GM23248 (cell line): ENCODE measurements at regions not wholly inside any gene's neighbourhood (a gene's known extent, or its start where the extent isn't known, plus 50 kb on each side); places are given as distances from the start of the nearest gene placed in this dataset.

Source experiments
- DNase-seq: peaks from one replicate; pipeline ENCODE4 v3.0.0-alpha.2; 2015
- H2AFZ ChIP-seq: fragments of 200-600 bp; sonication (generic); 2 replicates; pipeline ENCODE4 v1.6.1; 2016; ENCODE audit warnings: antibody characterized with exemption
- H3F3A ChIP-seq: fragments of 200-600 bp; sonication (generic); 2 replicates; pipeline ENCODE4 v1.6.1; 2016; ENCODE audit warnings: mild to moderate bottlenecking, antibody characterized with exemption, mixed run types; ENCODE audit not compliant: insufficient read depth
- H3K27ac ChIP-seq: fragments of 200-600 bp; sonication (generic); 2 replicates; pipeline ENCODE4 v1.5.1; 2016; ENCODE audit warnings: mild to moderate bottlenecking
- H3K27me3 ChIP-seq: fragments of 200-600 bp; sonication (generic); replicated peaks from 2 replicates; pipeline ENCODE4 v1.6.1; 2016; ENCODE audit warnings: mild to moderate bottlenecking; ENCODE audit not compliant: insufficient read depth
- H3K36me3 ChIP-seq: fragments of 200-600 bp; sonication (generic); 2 replicates; pipeline ENCODE4 v1.6.1; 2016; ENCODE audit warnings: low read depth, mild to moderate bottlenecking
- H3K4me1 ChIP-seq: fragments of 200-600 bp; sonication (generic); 2 replicates; pipeline ENCODE4 v1.6.1; 2016; ENCODE audit warnings: mild to moderate bottlenecking; ENCODE audit not compliant: insufficient read depth
- H3K4me2 ChIP-seq: fragments of 200-600 bp; sonication (generic); one replicate; pipeline ENCODE4 v1.6.1; 2016; ENCODE audit warnings: mild to moderate bottlenecking; ENCODE audit not compliant: unreplicated experiment
- H3K4me3 ChIP-seq: fragments of 200-600 bp; sonication (generic); 2 replicates; pipeline ENCODE4 v1.5.1; 2016; ENCODE audit warnings: mild to moderate bottlenecking
- H3K79me2 ChIP-seq: fragments of 200-600 bp; sonication (generic); 2 replicates; pipeline ENCODE4 v1.6.1; 2016; ENCODE audit warnings: mild to moderate bottlenecking; ENCODE audit not compliant: insufficient read depth
- H3K9ac ChIP-seq: fragments of 200-600 bp; sonication (generic); 2 replicates; pipeline ENCODE4 v1.6.1; 2016; ENCODE audit warnings: mild to moderate bottlenecking
- H3K9me2 ChIP-seq: fragments of 200-600 bp; sonication (generic); 2 replicates; pipeline ENCODE4 v1.6.1; 2016; ENCODE audit warnings: mixed run types, mild to moderate bottlenecking, moderate library complexity; ENCODE audit not compliant: insufficient read depth
- H3K9me3 ChIP-seq: fragments of 200-600 bp; sonication (generic); one replicate; pipeline ENCODE4 v1.6.1; 2017; ENCODE audit warnings: low read depth
- H4K20me1 ChIP-seq: fragments of 200-600 bp; sonication (generic); 2 replicates; pipeline ENCODE4 v1.6.0; 2016; ENCODE audit not compliant: insufficient read depth
- EZH2 ChIP-seq: fragments of 200-600 bp; sonication (generic); IDR thresholded peaks from 2 replicates; pipeline ENCODE4 v1.6.1; 2018; ENCODE audit warnings: antibody characterized with exemption, mild to moderate bottlenecking; ENCODE audit not compliant: insufficient read depth, poor library complexity, severe bottlenecking
- EZH2phosphoT487 ChIP-seq: fragments of 200-600 bp; sonication (generic); IDR thresholded peaks from 2 replicates; pipeline ENCODE4 v1.6.1; 2018; ENCODE audit warnings: antibody characterized with exemption, moderate library complexity, mild to moderate bottlenecking, low read depth; ENCODE audit not compliant: insufficient read depth
- WGBS, 2 experiments: methylation state at CpG; one replicate each; pipeline ENCODE4 v1.1.6; 2015 to 2017; ENCODE audit warnings: low lambda C conversion rate in 2 of 2, low coverage in 1 of 2; ENCODE audit errors: missing lambda C conversion rate in 2 of 2; 5-methylcytosine and 5-hydroxymethylcytosine counted together
- in situ Hi-C: fragments of 300-500 bp; cut with MboI; formaldehyde crosslinking; loops from 2 replicates; pipeline ENCODE4 v1.15.0; 2020

DNA sequence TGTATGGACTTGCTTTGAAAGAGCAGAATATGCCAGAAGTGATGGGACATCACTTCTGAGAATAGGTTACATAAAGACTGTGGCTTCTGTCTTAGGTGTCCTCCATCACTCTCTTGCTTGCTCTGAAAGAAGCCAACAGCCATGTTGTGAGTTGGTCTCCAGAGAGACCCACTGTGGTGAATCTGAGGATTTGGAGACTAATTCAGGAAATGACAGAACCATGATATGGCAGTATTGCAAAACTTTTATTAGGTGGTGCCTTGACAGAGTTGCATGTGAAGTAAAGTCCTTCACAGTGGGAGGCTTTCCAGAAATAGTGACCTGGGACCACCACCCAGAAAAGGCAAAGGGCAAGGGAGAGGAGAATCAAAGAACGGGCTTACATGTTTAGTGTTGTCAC, 628.6 kb downstream of the KCNT2 start:
- Histone ChIP-seq H3F3A (no peaks in the 10 kb centered on the region), H3K4me3 (no peak overlapping the region), H3K9ac (no peak overlapping the region), H3K4me2 (no peak overlapping the region), H3K27ac (no peak overlapping the region), H4K20me1 (no peaks in the 10 kb centered on the region), H3K9me3 (no peaks in the 10 kb centered on the region), H3K9me2 (0 out of 2 replicates have a peak, but pooled peaks cover 3% of the 10 kb centered on the region), H3K4me1 (no peaks in the 10 kb centered on the region), H2AFZ (no peak overlapping the region), H3K79me2 (no peaks in the 10 kb centered on the region), H3K27me3 (no peaks in the 10 kb centered on the region), H3K36me3 (no peaks in the 10 kb centered on the region)
- TF ChIP-seq EZH2: no peak
- no peak for TF ChIP-seq EZH2phosphoT487
- WGBS, 2 experiments: 81 to 85% methylated on average over 1 of the region's 1 CpG
- peak; percentile 24 for DNase-seq
- in situ Hi-C loops: no loop called here

DNA sequence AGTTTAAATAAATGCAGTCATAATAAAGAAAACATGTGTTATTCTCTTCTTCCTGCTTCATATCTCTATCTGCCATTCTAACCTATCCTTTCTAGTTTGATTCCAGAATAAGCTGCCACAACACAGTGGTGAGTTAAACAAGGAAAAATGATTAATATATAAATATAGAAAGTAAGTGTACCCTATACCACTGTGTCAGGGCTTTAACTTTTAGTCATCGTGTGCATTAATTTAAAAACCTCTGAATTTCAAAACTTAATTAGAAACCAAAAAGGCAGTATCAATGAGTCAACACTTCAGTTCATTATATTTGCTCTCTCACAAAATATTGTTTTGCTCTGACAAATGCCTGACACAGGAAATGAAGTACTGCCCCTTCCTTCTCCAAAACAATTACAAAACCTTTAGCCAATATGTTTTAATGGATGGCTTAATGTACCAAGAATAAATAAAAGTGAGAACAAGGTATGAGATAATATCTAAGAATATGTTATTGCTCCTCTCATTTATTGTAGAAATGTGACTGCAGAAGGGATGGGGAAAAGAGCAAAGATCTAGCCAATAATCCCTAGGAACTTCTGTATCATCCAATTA, 634.8 kb downstream of the KCNT2 start:
- TF ChIP-seq EZH2phosphoT487 (no peak), EZH2 (no peak)
- in situ Hi-C loops: no loop called here
- no peaks in the 10 kb centered on the region for H3F3A ChIP-seq
- DNase-seq: no peak
- no peaks in the 10 kb centered on the region for H3K4me1 ChIP-seq
- no peaks in the 10 kb centered on the region for H3K27me3 ChIP-seq
- 0 out of 2 replicates have a peak, but pooled peaks cover 3% of the 10 kb centered on the region for H3K9me2 ChIP-seq
- no peaks in the 10 kb centered on the region for H4K20me1 ChIP-seq
- H3K79me2 ChIP-seq: no peaks in the 10 kb centered on the region
- 4 to 8% methylated on average over 1 of the region's 1 CpG for WGBS, 2 experiments
- H3K4me3 ChIP-seq: no peak overlapping the region
- no peaks in the 10 kb centered on the region for H3K36me3 ChIP-seq
- H2AFZ ChIP-seq: no peak overlapping the region
- H3K9me3 ChIP-seq: no peaks in the 10 kb centered on the region
- H3K4me2 ChIP-seq: no peak overlapping the region
- H3K27ac ChIP-seq: no peak overlapping the region
- no peak overlapping the region for H3K9ac ChIP-seq

DNA sequence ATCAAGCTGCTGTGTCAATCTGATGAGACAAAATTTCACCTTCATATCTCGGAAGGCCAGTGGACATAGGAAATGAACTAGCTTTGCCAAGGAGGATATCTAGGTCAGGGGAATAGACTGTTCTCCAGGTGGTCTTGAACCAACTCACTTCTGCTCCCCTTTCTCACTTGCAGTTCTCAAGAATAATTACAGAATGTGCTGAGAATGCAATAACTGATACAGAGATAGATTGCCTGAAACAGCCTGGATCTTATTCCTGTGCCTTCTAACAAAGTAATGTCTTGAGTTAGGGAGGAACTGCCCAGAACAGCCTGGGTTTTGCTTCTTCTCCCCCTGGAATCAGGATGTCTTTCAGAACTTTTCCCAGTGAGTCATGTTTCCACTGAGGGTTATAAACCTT, 636.7 kb downstream of the KCNT2 start:
- Histone ChIP-seq H3K36me3 (no peaks in the 10 kb centered on the region), H3K4me3 (no peak overlapping the region), H3K79me2 (no peaks in the 10 kb centered on the region), H3K4me1 (no peaks in the 10 kb centered on the region), H3K9ac (no peak overlapping the region), H3K9me2 (no peaks in the 10 kb centered on the region), H3K9me3 (no peaks in the 10 kb centered on the region), H3K4me2 (no peak overlapping the region), H3K27me3 (no peaks in the 10 kb centered on the region), H3F3A (no peaks in the 10 kb centered on the region), H4K20me1 (no peaks in the 10 kb centered on the region), H3K27ac (no peak overlapping the region), H2AFZ (no peak overlapping the region)
- 67 to 78% methylated on average over 1 of the region's 1 CpG for WGBS, 2 experiments
- TF ChIP-seq EZH2 (no peak), EZH2phosphoT487 (no peak)
- in situ Hi-C loops: no loop called here
- no peak for DNase-seq

DNA sequence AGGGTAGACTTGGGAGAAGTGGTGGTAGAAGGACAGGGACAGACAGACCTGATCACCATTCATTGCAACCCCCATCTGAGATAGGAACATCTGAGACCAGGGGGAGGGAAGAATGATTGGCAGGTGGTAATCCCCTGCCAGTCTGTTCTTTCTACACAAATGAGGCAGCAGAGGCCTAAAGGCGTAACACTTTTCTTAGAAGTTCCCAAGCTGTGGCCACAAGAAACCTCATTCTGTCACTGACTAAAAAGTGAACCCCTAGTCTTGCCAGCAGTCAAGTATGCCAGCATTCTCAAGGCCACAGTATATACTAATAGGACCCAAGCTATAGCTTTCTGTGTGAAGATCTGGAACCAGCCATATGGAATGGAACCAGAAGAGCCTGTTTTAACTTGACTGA, 638.0 kb downstream of the KCNT2 start:
- 52 to 71% methylated on average over 1 of the region's 1 CpG for WGBS, 2 experiments
- no peak overlapping the region for H3K4me2 ChIP-seq

DNA sequence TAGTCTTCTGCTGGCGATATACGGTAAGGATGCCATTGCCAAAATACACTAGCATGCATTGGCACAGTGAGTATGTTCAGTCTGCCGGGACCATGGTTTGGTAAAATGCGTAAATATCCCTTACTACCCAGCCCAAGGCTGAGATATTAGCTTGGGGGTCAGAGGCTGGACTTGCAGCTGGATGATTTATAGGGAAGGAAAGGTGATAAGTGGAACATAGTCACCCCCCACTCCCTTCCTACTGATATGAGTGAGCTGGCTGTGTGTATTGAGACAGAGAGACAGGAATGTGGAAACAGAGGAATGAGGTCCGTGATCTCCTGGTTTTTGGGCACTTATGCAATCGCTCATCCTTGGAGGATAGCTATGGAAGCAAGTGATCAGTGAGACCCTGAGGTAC, 642.8 kb downstream of the KCNT2 start:
- H3K36me3 ChIP-seq: no peaks in the 10 kb centered on the region
- WGBS, 2 experiments: 83 to 91% methylated on average over 6 of the region's 6 CpGs
- H3K4me2 ChIP-seq: no peak overlapping the region
- in situ Hi-C loops: no loop called here
- no peaks in the 10 kb centered on the region for H3K79me2 ChIP-seq
- H3K27me3 ChIP-seq: no peaks in the 10 kb centered on the region
- no peaks in the 10 kb centered on the region for H3F3A ChIP-seq
- no peak for DNase-seq
- no peak for TF ChIP-seq EZH2
- no peak for TF ChIP-seq EZH2phosphoT487
- no peak overlapping the region for H2AFZ ChIP-seq
- H3K9me3 ChIP-seq: no peaks in the 10 kb centered on the region
- H3K9ac ChIP-seq: no peak overlapping the region
- H4K20me1 ChIP-seq: no peaks in the 10 kb centered on the region
- no peak overlapping the region for H3K27ac ChIP-seq
- H3K4me3 ChIP-seq: no peak overlapping the region
- no peaks in the 10 kb centered on the region for H3K9me2 ChIP-seq
- no peaks in the 10 kb centered on the region for H3K4me1 ChIP-seq

More for the DNA sequence above, 638.0 kb downstream of the KCNT2 start:
- Histone ChIP-seq H3K9me2 (no peaks in the 10 kb centered on the region), H3K4me3 (no peak overlapping the region), H3K36me3 (no peaks in the 10 kb centered on the region), H3K9ac (no peak overlapping the region), H3K79me2 (no peaks in the 10 kb centered on the region), H3K27ac (no peak overlapping the region), H3F3A (no peaks in the 10 kb centered on the region), H2AFZ (no peak overlapping the region), H3K9me3 (no peaks in the 10 kb centered on the region), H4K20me1 (no peaks in the 10 kb centered on the region), H3K27me3 (no peaks in the 10 kb centered on the region), H3K4me1 (no peaks in the 10 kb centered on the region)
- DNase-seq: no peak
- in situ Hi-C loops: no loop called here
- TF ChIP-seq EZH2phosphoT487: no peak
- TF ChIP-seq EZH2: no peak
